ENCODE measurements at regions not wholly inside any gene's neighbourhood (a gene's known extent, or its start where the extent isn't known, plus 50 kb on each side); places are given as distances from the start of the nearest gene placed in this dataset.
A peak's percentile ranks its signal among the peaks of the same experiment; 100 is the strongest.

- ChIA-PET POLR2A (interaction anchor here (1.0 to 1.8 kb wide), 2 partner anchors 8 to 11 kb away, joined by 4 to 5 read pairs; no protein-coding TSS in a partner anchor), CTCF (ENCODE audit: unreplicated experiment) (interaction anchor here (0.8 kb wide), 1 partner anchor 49 kb away, joined by 3 read pairs; no protein-coding TSS in a partner anchor)
- DNase-seq (ENCODE audit: low spot score): no peak
- peak overlapping the region; percentile 40 for H3K27ac ChIP-seq (ENCODE audit: low read depth, low read length, poor library complexity, severe bottlenecking)
- no TSS peak for BruUV-seq (replicated peaks)
- peaks cover 50% of the 10 kb centered on the region for H3K9me3 ChIP-seq (ENCODE audit: low read length)
- peaks cover 97% of the 10 kb centered on the region for H3K79me2 ChIP-seq (ENCODE audit: insufficient read depth, low read depth, low read length)
- peaks cover 81% of the 10 kb centered on the region for H3K36me3 ChIP-seq (ENCODE audit: insufficient read depth, low read length)
- H3K9me2 ChIP-seq (ENCODE audit: insufficient read depth, low read length): no peaks in the 10 kb centered on the region
- H3K4me3 ChIP-seq (ENCODE audit: low read depth, low read length, poor library complexity, severe bottlenecking): no peak overlapping the region
- no peak for TF ChIP-seq CTCF (conservative IDR thresholded peaks at IDR 0.05; ENCODE audit: low read length)
- no peak for TF ChIP-seq EZH2phosphoT487 (IDR thresholded peaks at IDR 0.05; ENCODE audit: borderline replicate concordance, low read depth, low read length)
- no peak overlapping the region for H2AFZ ChIP-seq (ENCODE audit: low read length)
- H4K20me1 ChIP-seq (ENCODE audit: insufficient read depth, low read length): no peaks in the 10 kb centered on the region
- intact Hi-C loops (cut with micrococcal nuclease; ENCODE audit: unreplicated experiment): no loop called here
- H3K4me1 ChIP-seq (ENCODE audit: insufficient read depth, low read length, poor library complexity, severe bottlenecking): peaks cover 50% of the 10 kb centered on the region
- H3K4me2 ChIP-seq (ENCODE audit: low read length): no peak overlapping the region
Measured at GRCh38 chr1:194277927-194278326, 1091.5 kb upstream of the B3GALT2 start.

- H3K4me3 ChIP-seq (ENCODE audit: low read depth, low read length, poor library complexity, severe bottlenecking): no peak overlapping the region
- intact Hi-C loops (cut with micrococcal nuclease; ENCODE audit: unreplicated experiment): no loop called here
- H3K36me3 ChIP-seq (ENCODE audit: insufficient read depth, low read length): peaks cover 78% of the 10 kb centered on the region
- H3K27ac ChIP-seq (ENCODE audit: low read depth, low read length, poor library complexity, severe bottlenecking): no peak overlapping the region
- peaks cover 87% of the 10 kb centered on the region for H3K79me2 ChIP-seq (ENCODE audit: insufficient read depth, low read depth, low read length)
- CTCF ChIA-PET (ENCODE audit: unreplicated experiment): no interaction called here
- peaks cover 66% of the 10 kb centered on the region for H3K9me3 ChIP-seq (ENCODE audit: low read length)
- H3K4me2 ChIP-seq (ENCODE audit: low read length): no peak overlapping the region
- no TSS peak for BruUV-seq (replicated peaks)
- no peaks in the 10 kb centered on the region for H3K9me2 ChIP-seq (ENCODE audit: insufficient read depth, low read length)
- no peak overlapping the region for H2AFZ ChIP-seq (ENCODE audit: low read length)
- POLR2A ChIA-PET: interaction anchor here (1.0 to 1.4 kb wide), 4 partner anchors 10 to 48 kb away, joined by 3 to 5 read pairs (median 3); no protein-coding TSS in a partner anchor
- H4K20me1 ChIP-seq (ENCODE audit: insufficient read depth, low read length): no peaks in the 10 kb centered on the region
- no peak for DNase-seq (ENCODE audit: low spot score)
- no peak for TF ChIP-seq EZH2phosphoT487 (IDR thresholded peaks at IDR 0.05; ENCODE audit: borderline replicate concordance, low read depth, low read length)
- no peak for TF ChIP-seq CTCF (conservative IDR thresholded peaks at IDR 0.05; ENCODE audit: low read length)
- peaks cover 11% of the 10 kb centered on the region for H3K4me1 ChIP-seq (ENCODE audit: insufficient read depth, low read length, poor library complexity, severe bottlenecking)
Measured at GRCh38 chr1:194273660-194274059, 1087.2 kb upstream of the B3GALT2 start.

- no peaks in the 10 kb centered on the region for H3K4me1 ChIP-seq (ENCODE audit: insufficient read depth, low read length, poor library complexity, severe bottlenecking)
- no peak for DNase-seq (ENCODE audit: low spot score)
- no peak overlapping the region for H3K4me3 ChIP-seq (ENCODE audit: low read depth, low read length, poor library complexity, severe bottlenecking)
- H3K9me2 ChIP-seq (ENCODE audit: insufficient read depth, low read length): no peaks in the 10 kb centered on the region
- intact Hi-C loops (cut with micrococcal nuclease; ENCODE audit: unreplicated experiment): no loop called here
- ChIA-PET POLR2A (no interaction called here), CTCF (ENCODE audit: unreplicated experiment) (no interaction called here)
- H2AFZ ChIP-seq (ENCODE audit: low read length): no peak overlapping the region
- TF ChIP-seq EZH2phosphoT487 (IDR thresholded peaks at IDR 0.05; ENCODE audit: borderline replicate concordance, low read depth, low read length): no peak
- no peak for TF ChIP-seq CTCF (conservative IDR thresholded peaks at IDR 0.05; ENCODE audit: low read length)
- peaks cover 69% of the 10 kb centered on the region for H3K79me2 ChIP-seq (ENCODE audit: insufficient read depth, low read depth, low read length)
- H4K20me1 ChIP-seq (ENCODE audit: insufficient read depth, low read length): no peaks in the 10 kb centered on the region
- no peak overlapping the region for H3K4me2 ChIP-seq (ENCODE audit: low read length)
- no peak overlapping the region for H3K27ac ChIP-seq (ENCODE audit: low read depth, low read length, poor library complexity, severe bottlenecking)
- H3K36me3 ChIP-seq (ENCODE audit: insufficient read depth, low read length): peaks cover 80% of the 10 kb centered on the region
- H3K9me3 ChIP-seq (ENCODE audit: low read length): peaks cover 72% of the 10 kb centered on the region
- no TSS peak for BruUV-seq (replicated peaks)
Measured at GRCh38 chr1:194268839-194269238, 1082.4 kb upstream of the B3GALT2 start.
